GM12892 (cell line): ENCODE measurements at regions not wholly inside any gene's neighbourhood (a gene's known extent, or its start where the extent isn't known, plus 50 kb on each side); places are given as distances from the start of the nearest gene placed in this dataset.

Experiments
- POLR2A ChIP-seq: IDR thresholded peaks from 2 replicates; pipeline ENCODE4 v1.6.1; 2011; ENCODE audit warnings: low read depth, low read length, control low read depth
- POLR2AphosphoS5 ChIP-seq: IDR thresholded peaks from 2 replicates; pipeline ENCODE4 v1.6.1; 2011; ENCODE audit warnings: low read depth, low read length, control low read depth
- TAF1 ChIP-seq: IDR thresholded peaks from 2 replicates; pipeline ENCODE4 v1.6.1; 2011; ENCODE audit warnings: low read depth, mild to moderate bottlenecking, control low read depth, low read length, borderline replicate concordance

GRCh38 chr19:28386470-28386869 lies 826.5 kb downstream of the UQCRFS1 start:
- TF ChIP-seq POLR2A: no peak
- TF ChIP-seq POLR2AphosphoS5: no peak
- no peak for TF ChIP-seq TAF1
